HG02938 (cell line): ENCODE measurements at regions not wholly inside any gene's neighbourhood (a gene's known extent, or its start where the extent isn't known, plus 50 kb on each side); places are given as distances from the start of the nearest gene placed in this dataset.
A peak's percentile ranks its signal among the peaks of the same experiment; 100 is the strongest.

Experiments
- ATAC-seq: cut with Tn5 transposase; IDR thresholded peaks from one replicate; pipeline ENCODE4 v1.9.1; 2021; ENCODE audit warnings: mild to moderate bottlenecking, moderate library complexity; ENCODE audit not compliant: unreplicated experiment

- ATAC-seq: no peak
Observed at GRCh38 chr12:25712169-25712568, 159.1 kb upstream of the LMNTD1 start.

GRCh38 chr12:25713264-25713663 lies 160.2 kb upstream of the LMNTD1 start:
- peak; percentile 99 for ATAC-seq

DNA sequence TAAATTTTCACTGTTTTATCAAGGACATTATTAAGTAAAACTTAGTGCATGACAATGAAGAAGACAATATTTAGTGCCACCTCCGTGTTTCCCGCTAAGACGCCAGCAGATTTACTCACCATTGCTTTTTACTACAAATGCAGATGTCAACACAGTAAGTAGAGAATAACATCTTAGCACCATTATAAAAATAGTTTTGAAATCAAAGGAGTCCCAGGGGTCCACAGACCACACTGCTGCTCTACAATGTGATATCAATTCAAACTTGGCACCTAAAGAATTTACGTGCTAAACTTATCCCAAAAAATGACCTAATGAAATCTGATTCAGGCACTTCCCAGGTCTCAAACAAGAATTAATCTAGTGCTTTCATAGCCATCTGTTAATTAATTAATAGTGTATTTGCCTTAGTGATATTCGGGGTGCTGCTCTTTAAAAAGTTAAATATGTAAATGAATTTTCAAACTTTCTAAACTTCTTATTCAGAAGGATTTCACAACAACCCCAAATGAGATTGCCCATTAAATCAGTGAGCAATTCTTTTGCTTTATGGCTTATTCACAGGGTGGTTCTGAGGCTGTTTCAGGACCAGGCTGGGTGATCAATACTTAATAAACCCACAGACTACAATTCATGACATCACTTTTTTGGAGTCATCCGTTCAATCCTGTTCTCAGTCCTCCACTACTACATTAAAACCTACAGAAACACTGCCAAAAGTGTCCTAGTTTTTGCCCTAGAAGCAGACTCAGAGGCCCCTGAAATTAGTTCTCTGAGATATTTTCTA lies 161.3 kb upstream of the LMNTD1 start:
- no peak for ATAC-seq

DNA sequence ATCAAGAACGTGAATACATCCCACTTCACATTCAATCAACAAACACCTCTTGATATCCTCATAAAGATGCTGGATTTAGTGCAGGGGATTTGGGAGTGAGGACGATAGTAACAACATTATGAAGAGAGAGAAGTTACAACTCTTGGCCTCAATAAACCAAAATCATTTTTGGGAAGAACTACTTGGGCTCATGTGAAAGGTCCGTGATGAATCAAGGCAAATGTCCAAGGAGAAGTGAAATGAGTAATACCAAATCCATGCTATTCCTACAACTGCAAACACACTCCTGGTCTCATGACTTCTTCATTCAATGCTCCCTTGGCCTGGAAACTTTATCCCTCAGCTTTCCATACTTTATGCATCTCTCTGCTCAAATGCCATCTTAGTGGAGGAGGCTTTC lies 162.0 kb upstream of the LMNTD1 start:
- ATAC-seq: no peak

GRCh38 chr12:25716842-25717241 lies 163.8 kb upstream of the LMNTD1 start:
- ATAC-seq: no peak

DNA sequence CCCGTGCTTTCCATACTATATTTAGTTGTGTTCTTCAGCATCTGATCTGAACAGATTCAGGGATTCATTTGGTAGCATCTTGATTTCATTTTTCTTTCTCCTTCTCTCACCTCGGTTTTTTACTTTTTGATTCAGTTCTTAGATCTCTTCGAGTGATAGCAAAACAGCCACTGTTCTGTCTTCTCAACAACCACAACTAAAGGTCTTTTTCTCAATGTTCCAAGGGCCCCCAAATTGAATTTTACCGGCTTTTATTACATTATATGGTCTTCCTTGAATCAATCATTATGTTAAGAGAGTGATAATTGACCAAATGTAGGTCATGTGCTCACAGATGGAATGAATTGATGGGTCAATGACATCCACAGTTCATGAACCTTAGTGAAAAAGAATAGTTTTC lies 164.5 kb upstream of the LMNTD1 start:
- ATAC-seq: no peak

DNA sequence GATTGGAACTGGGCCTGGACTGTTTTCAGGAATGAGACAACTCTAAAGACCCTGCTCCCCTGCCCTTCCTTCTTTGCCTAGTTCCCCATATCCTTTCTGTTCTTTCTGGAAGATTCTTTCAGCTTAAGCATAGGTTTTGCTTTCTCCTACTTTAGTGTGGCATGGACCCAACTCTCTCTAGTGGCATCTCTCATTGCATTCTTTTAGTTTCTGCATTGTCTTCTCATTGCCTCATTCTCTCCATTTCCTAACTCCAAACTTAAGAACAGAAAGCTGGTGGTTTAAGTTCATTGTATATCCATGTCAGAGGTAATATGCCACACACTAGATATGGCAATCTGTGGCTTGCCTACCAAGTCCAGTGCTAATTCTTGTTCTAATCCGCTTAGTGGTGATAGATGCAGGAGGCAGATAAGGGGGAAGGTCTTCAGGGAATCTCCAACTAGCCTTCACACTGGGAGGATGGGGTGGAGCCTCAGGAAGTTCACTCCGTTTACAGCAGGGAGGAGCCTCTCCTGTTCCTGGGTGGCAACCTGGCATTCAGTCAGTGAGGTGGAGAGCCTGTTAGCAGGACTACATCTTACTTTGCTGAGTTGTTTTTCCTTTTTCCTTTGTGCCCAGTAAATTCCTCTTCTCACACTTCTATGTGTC lies 165.1 kb upstream of the LMNTD1 start:
- no peak for ATAC-seq

GRCh38 chr12:25719505-25719904 lies 166.4 kb upstream of the LMNTD1 start:
- no peak for ATAC-seq

DNA sequence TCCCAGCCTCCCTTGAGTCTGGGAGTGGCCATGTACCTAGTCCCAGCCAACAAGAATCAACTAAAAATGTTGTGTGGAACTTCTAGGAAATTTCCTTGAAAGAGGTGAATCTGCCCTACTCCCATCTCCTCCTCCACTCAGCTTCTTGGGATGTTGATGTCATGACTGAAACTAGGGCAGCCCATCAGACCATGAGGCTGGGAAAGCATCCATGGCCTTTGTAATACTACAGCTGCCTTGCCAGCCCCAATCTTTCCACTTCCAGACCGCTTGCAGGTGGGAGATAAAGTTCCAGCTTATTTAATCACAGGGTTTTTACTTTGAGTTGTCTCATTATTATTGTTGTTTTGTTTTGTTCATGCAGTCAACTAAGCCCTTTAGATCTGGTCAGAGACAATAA lies 170.3 kb upstream of the LMNTD1 start:
- no peak for ATAC-seq

DNA sequence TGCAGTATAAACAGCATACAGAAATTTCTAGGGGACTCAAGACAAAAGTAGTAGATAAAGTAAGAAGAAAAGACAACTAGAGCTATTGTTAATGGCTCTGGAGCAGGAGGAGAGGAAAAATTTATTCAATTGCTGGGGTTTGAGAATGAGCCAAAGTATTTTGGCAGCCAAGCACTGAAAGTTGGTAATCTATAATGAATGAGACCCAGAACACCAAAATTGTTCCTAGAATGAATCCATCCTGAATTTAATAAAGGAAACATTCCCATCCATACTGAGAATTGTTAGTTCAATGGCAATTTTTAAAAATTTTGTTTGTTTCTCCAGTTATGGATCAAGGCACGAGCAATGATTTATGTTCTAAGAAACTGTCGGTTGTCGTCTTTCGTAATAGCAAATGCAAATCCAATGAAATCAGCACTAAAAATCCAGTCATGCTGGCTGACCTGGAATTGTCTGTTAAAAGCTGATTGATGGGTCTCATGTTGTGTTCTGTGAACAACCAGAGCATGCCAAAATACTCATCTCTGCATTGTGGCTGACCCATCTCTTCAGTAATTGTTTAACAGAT lies 170.9 kb upstream of the LMNTD1 start:
- ATAC-seq: no peak

GRCh38 chr12:25725470-25725869 lies 172.4 kb upstream of the LMNTD1 start:
- ATAC-seq: no peak

DNA sequence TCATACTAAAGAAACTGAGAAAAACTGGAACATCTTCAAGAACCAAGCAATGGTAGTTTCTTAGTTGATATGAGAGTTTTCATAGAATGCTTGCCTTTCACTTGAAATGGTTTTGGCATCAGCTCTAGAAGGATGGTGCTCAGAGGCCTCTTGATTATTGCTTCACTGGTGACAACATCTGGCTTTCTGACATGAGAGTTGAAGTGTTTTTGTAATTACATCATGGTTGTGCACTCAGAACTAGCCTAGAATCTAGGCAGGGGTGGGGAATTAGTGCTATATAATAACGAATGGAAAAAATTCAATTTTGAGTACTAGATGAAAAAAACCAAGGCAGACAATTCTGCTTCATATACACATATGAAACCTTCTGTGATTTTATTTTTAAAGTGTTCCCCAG lies 172.8 kb upstream of the LMNTD1 start:
- ATAC-seq: no peak

GRCh38 chr12:25728056-25728595 lies 175.0 kb upstream of the LMNTD1 start:
- no peak for ATAC-seq

GRCh38 chr12:25730489-25731349 lies 177.6 kb upstream of the LMNTD1 start:
- no peak for ATAC-seq

GRCh38 chr12:25733541-25733940 lies 180.5 kb upstream of the LMNTD1 start:
- ATAC-seq: no peak

GRCh38 chr12:25734529-25735180 lies 181.6 kb upstream of the LMNTD1 start:
- peak; percentile 66 for ATAC-seq

DNA sequence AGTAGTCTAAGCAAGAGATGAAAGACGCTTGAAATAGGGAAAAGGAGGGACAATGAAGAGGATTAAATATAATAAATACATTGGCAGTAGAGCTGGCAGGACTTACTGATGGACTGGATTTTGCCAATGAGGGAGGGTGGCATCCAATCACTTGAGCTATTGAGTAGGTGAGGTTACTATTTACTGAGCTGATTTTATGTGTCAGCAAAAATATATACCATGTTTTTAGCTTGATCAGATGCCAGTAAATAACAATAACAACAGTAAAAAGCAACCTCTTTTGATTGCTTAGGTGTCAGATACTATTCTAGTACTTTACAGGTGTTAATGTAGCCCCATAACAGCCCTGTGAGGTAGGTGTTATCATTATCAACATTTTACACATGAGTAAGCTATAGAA lies 187.5 kb upstream of the LMNTD1 start:
- no peak for ATAC-seq

- ATAC-seq: no peak
Observed at GRCh38 chr12:25741917-25742316, 188.8 kb upstream of the LMNTD1 start.

DNA sequence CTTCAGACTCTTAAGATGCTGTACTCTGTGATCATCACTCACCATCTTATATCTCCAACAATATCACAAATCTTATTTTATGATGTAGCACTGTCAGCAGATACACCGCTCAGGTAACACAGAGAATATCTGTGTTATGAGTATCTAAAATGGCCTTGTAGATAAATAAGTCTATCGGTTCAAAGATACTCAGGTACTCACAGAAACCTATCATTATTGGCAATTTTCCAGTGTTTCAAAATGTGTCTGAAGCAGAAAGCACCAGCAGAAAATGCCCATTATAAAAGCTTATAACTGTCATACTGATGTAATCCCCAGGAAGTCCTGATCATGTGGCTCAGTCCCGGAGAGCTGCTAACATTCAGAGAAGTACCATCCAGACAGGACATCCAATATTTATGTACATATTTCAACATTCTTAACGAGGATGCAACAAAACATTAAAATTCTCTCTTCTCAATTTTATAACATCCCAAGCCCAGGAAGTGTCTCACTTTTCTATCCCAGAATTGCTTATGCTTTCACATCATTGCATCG lies 190.7 kb upstream of the LMNTD1 start:
- ATAC-seq: no peak

- no peak for ATAC-seq
Observed at GRCh38 chr12:25744313-25744712, 191.2 kb upstream of the LMNTD1 start.
